Fibroblast of skin of right quadriceps (primary cell): ENCODE measurements at regions not wholly inside any gene's neighbourhood (a gene's known extent, or its start where the extent isn't known, plus 50 kb on each side); places are given as distances from the start of the nearest gene placed in this dataset.
"Not testable (repeated sequence)": the region's sequence is repeated elsewhere in the genome, so short reads cannot be mapped to it uniquely, and the experiment has no call there.

ENCODE experiments used
- DNase-seq: peaks from one replicate; pipeline ENCODE4 v3.0.0-alpha.2; 2013

DNA sequence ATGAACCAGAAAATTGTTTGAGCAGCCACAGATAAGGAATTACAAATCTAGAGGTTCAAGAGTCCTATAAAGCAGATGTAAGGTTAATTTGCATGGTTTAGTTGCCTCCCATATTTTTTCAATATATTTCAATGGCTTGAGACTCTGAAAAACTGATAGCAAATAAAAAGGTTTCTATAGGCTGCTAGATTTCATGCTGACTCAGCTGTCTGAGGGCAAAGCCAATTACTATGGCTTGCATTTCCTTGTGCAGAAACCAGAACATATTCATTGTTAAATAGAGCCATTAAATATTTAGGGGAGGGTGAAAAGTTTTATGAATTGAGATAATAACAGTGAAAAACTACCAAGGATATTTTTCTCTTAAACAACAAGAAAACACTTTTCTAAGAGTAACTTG, 278.1 kb upstream of the CADM2 start:
- no peak for DNase-seq

DNA sequence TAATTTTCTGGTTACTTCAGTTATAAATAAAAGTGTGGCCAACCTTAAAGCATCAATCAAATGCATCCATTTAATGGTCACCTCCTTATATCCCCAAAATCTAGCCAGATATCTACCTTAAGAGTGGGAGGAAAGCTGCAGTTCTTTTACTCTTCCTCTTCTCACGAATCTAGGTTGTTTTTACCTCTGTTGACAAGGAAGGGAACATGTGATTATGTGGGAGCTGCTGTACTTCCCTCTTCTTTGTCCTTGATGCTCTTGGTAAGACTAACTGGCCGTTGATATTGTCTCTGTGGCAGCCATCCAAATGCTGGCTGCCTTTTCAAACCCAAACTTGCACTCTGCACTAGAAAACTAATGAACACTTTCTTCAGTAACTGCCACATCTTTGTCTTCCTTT, 275.3 kb upstream of the CADM2 start:
- DNase-seq = no peak

DNA sequence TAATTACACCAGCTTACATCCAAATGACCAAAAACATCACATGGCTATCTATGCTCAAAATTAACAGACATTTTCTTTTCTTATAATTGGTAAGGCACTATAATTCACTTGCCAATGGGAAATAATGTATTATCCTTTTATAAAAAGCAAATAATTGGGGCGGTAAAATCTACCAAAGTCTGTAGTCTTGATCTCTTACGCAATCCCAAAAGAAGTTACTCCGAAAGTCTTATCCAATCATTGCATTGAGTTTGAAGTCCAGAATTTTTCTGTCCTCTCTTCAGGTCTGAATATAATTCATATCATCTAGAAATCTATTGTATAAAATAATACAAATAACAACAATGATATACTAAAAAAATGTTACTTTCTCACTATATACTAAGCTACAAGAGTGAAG, 273.3 kb upstream of the CADM2 start:
- no peak for DNase-seq

DNA sequence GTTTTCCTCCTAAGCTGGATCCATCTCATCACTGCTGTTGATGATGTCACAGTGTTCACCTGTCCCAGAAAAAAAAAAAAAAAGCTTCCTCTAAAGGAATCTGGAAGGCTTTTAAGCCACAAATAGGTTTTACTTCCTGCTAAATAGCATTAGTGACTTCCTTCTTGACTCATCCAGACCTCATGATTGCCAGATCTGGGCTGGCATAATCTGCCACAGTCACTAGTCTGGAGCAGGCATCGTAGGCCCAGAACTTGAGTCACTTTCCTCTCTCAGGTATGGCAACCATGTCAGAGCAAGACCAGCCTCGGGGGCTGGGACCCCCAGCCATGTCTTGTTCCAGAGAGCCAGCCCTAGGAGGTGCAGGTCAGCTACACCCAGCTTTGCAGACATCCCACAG, 266.5 kb upstream of the CADM2 start:
- DNase-seq = no peak

DNA sequence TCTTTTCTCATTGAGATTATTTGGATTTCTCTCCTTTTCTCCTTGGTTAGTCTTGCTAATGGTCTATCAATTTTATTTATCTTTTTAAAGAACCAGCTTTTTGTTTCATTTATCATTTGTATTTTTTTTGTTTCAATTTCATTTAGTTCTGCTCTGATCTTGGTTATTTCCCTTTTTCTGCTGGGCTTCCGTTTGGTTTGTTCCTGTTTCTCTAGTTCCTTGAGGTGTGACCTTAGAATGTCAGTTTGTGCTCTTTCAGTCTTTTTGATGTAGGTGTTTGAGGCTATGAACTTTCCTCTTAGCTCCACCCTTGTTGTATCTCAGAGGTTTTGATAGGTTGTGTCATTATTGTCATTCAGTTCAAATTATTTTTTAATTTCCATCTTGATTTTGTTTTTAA, 248.5 kb upstream of the CADM2 start:
- DNase-seq = not testable (repeated sequence)

DNA sequence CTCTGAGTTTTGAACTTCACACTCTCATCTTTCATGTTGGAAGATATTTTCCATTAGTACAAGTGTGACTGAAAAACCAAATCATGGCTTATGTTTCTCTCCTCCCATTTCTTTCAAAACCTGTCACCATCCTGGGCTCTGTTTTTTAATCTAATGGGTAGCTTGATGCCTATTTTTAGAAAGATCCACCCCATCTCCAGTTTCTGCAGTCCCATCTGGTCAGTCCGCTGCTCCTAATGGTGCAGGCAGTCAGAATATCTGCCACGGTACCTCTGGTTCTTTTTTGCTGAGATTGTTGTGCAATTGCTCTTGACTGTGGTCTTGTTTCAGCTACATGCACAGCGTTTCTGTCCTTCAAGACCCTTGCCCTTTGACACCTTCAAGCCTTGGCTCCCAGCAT, 240.9 kb upstream of the CADM2 start:
- no peak for DNase-seq

DNA sequence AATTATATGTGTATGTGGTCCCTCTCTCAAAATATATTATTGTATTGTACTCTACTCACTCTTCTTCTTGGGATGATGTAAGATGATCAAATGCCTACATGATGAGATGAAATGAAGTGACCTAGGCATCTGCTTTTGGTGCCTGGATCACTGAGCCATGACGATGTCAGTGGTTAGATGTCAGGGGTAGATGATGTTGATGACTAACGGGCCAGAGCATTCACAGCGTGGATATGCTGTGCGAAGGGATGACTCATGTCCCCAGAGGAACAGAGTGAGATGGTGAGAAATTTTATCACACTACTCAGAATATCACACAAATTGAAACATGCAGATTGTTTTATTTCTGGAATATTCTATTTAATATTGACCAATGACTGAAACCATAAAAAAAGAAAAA, 233.9 kb upstream of the CADM2 start:
- peak; percentile 92 for DNase-seq

DNA sequence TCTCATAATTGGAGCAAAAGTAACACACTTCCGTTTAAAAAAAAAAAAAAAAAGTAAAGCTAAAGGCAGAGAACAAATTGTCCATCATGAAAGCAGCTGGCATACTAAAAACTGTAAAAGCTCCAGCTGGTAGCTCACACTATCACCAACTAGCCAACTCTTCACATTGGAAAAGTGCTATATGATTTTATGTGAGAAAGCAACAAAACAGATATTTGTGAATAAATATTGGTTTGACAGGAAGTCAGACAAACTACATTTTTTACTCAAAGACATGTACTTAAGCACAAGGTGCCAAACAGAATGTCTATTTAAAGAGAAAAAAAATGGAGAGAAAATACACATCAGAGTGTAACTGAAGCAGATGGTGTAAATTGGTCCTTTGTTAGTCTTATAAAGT, 231.2 kb upstream of the CADM2 start:
- no peak for DNase-seq

DNA sequence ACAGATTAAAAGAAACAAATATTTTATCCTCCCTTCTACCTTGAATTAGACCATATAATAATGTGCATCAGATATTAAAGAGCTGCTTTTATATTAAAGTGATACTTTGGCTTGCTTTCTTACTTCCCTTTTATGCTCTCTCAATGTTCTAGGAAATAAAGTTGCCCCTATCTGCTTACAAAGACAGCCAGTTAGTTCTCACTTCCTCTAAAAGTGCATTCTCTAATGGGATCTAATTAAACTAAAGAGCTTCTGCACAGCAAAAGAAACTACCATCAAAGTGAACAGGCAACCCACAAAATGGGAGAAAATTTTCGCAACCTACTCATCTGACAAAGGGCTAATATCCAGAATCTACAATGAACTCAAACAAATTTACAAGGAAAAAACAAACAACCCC, 224.1 kb upstream of the CADM2 start:
- not testable (repeated sequence) for DNase-seq

DNA sequence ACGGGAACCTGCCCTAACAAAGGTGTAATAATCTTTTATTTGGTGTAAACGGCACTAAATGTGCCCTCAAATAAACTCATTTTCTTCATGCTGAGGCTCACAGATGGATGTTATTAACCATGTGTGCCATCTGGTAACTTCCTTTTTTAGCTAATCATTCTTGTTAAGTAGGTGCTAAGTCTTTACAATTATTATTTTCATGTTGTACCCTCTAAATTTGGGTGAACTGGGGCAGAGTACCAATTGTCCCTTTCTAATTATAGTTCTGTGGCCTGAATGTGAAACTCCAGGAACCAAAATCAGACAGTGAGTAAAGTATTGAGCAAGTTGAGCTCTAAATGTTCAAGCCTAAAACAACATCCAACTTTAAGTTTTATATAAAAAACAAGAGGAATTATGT, 220.7 kb upstream of the CADM2 start:
- DNase-seq = no peak

DNA sequence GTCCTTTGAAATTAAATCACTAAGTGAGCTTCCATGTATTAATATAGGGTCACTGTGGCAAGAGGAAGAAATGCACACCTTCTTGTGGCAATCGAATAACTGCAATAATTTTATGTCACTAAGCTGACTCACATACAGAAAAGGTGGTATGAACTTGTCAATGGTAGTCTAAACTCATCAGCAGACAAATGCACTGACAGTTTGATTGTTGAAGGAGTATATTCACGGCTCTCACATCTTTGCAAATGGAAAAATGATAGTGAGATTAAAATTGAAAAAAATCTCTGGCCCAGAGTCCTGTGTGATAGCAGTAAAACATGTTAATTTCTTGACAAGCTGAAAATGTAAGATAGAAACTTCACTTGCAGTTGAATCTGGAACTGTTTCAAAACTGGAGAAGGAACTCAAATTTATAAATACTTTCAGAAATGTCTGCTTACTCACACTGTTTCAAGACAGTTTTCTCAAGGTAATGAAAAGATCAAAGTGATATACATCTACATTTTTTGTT, 215.8 kb upstream of the CADM2 start:
- DNase-seq = no peak

DNA sequence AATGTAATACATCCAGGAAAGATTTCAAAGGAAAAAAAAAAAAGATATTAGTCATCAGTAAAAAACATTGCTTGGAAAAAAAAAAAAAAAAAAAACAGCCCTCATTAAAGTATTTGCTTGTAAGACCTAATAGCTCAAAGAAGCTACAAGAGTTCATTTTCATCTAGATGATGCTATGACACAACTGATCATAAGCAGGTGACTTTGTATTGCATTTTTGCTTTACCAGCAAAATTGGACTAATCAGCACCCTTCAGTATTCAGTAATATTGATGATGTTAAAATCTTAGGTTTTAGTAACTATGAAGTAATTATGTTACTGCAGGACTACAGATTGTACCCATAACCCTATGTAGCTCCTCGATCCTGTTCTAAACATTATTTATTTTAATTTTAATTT, 214.7 kb upstream of the CADM2 start:
- DNase-seq = no peak

DNA sequence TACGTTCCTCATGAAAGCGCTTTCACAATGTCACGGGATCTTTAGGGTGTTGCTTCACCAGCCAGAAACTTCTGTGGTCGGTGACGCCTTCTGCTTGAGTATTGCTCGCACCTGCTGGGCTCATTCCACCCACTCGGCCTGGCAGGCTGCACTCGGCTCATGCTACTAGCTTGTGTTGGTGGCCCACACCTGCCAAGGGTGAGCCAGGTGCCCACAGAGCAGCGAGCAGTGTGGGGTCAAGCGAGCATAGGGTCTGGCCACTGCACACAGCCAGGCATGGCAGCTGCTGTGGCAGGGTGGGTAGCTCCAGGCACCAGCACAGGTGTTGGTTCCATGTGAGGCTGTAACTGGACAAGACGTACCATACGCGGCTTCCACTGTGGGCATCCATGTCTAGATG, 202.9 kb upstream of the CADM2 start:
- DNase-seq = no peak

DNA sequence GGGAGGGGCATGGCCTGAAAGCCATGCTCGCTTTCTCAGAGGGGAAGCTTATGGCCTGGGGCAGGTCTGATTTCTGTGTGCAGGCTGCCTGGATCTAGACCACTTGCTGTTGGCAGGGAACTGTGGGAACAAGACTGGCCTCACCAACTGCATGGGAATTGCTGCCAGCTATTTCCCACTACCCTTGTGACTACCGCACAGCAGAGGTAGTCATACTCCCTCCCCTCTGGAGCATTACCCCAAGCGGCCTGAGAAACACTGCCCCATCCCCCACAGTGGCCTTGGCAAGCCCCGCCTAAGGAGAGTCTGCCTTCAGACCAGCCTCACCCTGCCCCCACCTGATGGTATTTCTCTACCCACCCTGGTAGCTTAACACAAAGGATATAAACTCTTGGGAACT, 199.4 kb upstream of the CADM2 start:
- DNase-seq = no peak

DNA sequence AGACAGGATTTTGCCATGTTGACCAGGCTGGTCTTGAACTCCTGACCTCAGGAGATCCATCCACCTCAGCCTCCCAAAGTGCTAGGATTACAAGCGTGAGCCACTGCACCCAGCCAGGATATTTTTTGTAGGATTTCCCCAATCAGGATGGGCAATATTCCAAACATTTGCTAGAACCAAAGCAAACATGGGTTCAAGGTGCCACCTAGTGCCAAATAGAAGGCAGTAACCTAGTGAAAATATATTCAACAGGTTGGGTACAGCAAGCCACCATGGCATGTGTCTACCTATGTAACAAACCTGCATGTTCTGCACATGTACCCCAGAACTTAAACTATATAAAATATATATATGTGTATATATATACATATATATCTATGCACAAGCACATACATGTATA, 185.9 kb upstream of the CADM2 start:
- DNase-seq = no peak

DNA sequence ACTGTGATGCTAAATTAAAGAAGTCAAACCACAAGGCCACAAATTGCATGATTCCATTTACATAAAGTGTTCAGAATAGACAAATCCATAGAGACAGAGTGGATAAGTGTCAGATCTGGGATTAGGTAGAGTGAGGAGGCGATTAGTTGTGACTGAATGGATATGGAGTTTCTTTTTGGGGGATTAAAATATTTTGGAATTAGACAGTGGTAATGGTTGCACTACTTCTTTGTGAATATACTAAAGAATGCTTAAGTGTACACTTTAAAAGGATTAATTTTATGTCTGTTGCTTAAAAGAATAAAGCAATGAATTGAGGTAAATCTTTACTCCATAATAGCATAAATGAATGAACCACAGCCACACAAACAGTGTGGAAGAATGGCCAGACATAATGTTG, 175.5 kb upstream of the CADM2 start:
- no peak for DNase-seq

DNA sequence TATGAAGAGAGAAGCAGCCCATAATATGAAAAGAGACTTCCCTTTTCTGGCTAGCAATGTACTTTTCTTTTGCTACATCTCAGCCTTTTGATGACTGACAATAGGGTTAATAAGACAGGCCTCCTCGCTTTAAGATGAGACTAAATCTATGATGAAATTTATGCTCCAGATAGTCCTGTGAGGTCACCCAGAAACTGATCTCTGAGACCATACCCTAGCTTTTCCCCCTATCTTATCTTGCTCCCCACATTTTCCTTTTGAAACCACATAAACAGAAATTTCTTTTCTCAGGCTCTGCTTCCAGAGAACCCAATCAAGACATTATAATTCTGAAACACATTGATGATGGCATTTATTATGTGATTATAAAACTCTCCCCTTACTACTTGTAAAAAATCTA, 168.8 kb upstream of the CADM2 start:
- DNase-seq = no peak

DNA sequence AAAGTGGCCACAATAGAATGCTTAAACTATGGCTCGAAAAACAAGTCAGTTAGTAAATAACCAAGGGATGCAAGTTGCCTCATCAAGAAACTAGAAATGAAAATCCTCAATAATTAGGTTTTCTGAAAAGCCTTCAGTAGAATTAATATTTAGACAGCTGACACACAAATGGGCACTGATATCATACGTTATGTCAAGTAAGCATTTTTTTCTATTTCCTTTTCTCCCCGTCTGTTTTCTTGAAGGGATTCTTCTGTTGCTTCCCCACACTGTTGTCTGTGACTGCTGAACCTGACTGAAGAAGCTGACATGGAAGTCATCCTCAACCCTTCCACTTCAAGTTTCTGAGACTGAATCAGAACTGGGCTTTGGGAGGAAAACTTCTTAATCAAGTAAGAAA, 151.8 kb upstream of the CADM2 start:
- no peak for DNase-seq

DNA sequence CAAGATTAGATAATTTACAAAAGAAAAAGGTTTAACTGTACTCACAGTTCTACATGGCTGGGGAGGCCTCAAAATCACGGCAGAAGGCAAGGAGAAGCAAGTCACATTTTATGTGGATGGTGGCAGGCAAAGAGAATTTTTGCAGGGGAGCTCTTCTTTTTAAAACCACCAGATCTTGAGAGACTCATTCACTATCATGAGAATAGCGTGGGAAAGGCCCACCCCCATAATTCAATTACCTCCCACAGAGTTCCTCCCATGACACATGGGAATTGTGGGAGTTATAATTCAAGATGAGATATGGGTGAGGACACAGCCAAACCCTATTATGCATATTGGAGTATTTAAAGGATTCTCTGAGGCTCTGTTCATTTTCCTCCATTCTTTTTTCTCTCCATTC, 138.7 kb upstream of the CADM2 start:
- no peak for DNase-seq

DNA sequence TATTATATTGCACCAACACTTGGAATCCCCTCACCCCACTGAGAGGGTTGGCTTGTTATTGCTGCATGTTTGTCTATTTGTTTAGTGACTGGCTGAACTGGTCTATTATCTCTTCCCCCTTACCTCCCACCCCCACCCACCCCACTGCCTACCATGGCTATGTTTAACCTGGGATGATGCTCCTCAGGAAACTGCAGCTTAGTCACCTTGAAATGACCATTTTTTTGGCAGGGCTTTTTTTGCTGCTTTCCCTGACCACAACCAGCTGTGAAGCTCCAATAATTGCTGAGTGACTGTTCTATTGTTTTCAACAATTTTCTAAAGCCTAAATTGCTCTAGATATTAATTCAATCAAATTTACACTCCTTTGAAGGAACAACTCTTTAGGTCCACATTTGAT, 137.9 kb upstream of the CADM2 start:
- DNase-seq = no peak

DNA sequence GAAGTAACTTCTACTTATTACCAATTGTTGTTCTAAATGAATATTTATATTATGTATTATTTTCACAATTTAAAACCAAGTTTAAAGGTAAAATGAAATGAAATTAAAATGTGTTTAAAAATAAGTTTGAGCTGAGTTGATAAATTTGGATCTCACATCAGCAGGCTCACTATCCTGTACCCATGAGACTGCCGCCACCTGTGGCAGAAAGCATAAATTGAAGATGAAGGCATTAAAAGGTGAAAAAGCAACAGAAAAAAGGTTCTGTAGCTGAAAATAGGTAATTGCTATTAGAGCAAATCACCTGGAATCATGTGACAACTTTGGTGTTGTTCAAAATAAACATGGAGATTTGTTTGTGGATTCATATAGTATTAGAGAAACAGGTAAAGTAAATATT, 133.0 kb upstream of the CADM2 start:
- no peak for DNase-seq

DNA sequence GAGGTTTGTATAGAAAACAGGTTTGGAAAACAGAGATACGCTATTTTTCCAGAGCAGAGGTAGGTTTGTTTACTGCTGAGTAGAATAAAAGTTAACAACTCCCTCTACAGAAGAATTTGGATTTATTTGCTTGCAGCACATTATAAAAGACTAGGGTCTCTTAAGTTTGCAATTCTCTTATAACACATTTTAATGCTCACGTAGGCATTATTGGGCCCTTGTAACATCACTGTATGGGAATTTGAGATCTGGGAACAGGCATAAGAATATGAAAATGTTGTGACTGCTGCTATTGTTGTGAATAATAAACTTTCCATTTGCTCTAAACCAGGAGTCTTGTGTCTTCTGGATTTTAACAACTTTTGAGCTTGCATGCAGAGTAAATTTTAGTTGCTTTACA, 128.3 kb upstream of the CADM2 start:
- no peak for DNase-seq

DNA sequence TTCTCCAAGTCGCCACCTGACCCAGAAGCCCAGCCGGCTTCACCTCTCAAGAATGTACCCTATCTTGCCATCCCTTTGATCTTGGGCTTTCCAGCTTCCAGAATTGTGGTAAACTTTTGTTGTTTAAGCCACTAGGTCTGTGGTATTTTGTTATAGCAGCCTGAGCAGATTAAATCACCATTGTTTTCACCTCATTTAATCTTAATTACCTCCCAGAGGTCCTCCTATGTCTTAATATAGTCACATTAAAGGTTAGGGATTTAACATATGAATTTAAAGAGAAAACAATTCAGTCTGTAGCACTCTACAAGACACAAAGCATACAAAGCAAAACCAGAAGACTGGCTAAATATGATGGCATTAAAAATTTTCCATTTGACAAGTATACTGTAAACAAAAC, 123.4 kb upstream of the CADM2 start:
- DNase-seq = no peak

DNA sequence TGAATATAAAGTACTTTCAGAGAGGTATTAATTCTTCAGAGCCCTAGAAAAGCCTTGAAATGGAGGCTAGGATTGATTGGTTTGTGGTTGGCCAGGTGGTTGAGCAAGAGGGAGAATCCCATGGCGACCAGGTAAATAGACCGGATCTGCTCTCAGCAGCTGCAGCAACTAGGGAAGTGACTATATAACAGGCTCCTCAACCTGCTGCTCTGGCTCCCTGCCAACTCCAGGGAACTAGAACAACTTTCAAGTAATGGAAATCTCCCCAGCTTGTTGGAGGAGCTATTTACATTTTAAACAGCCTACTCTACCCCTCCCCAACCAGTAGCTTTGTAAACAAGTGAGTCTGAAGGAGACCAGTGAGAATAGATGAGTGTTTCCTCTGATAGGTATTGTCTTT, 121.8 kb upstream of the CADM2 start:
- DNase-seq = no peak

DNA sequence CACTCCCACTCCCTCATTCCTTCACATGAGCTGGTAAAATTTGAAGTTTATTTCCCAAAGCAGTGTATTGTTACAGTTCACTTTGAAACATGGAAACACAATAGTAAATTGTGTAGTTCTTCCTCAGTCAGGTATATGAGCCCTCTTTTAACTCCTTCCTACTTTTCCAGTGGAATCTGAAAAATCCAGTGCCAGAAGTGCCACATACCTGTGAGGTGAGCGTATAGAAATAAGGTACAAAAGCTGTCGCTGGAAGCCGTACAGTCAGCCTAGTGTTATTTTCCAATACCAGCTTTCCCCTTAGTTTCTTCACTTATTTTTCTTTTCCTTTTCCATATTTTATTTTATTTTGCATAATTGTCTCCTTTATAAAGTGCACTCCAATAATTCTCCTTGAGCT, 81.7 kb upstream of the CADM2 start:
- no peak for DNase-seq

DNA sequence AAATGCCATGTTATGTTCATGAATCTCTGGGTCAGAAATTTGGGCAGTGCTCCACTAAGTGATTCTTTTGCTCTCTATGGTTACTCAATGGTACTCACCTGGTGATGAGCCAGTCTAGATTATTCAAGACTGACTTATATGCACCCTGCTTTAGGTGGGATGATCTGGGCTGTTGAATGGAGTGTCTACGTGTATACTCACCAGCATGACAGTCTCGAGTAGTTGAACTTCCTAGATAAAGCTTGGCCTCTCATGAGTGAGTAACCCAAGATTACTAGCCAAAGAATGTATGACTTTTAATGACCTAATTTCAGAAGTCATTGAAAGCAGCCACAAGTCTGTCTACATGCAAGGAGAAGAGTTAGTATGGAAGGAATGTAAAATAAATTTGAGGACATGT, 77.5 kb upstream of the CADM2 start:
- DNase-seq = no peak
